ENCODE measurements at regions not wholly inside any gene's neighbourhood (a gene's known extent, or its start where the extent isn't known, plus 50 kb on each side); places are given as distances from the start of the nearest gene placed in this dataset.

DNA sequence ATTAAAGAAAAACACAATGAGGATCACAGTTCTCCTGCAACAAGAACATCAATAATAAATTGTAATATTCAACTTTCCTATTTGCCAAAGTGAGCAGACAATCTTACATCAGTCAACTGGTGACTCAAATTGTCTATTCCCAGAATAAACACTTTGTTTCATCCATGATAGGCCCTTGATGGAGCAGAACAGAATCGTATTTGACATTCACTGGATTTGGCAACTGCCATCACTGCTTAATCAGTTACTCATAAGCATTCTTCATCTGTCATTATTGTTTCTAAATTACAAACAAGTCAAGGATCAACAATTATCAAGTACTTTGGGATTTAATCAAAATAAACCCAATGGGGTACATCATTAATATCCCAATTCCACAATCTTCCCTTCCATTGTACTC lies 398.4 kb downstream of the GABRG2 start:
- no peak for TF ChIP-seq RARB (CRISPR knock-in tag; IDR thresholded peaks at IDR 0.05)
- no peak for TF ChIP-seq EP300 (IDR thresholded peaks at IDR 0.05)
- TF ChIP-seq RAD21 (conservative IDR thresholded peaks at IDR 0.05 in 1 of 2, IDR thresholded peaks at IDR 0.05 in 1 of 2): no peak
